Brain microvascular endothelial cell (primary cell): ENCODE measurements at regions not wholly inside any gene's neighbourhood (a gene's known extent, or its start where the extent isn't known, plus 50 kb on each side); places are given as distances from the start of the nearest gene placed in this dataset.
A peak's percentile ranks its signal among the peaks of the same experiment; 100 is the strongest.

Source experiments
- DNase-seq: peaks from one replicate; pipeline ENCODE4 v3.0.0-alpha.2; 2020
- H3K27ac ChIP-seq: fragments of 250-450 bp; sonication (Bioruptor Pico); 2 replicates; pipeline ENCODE4 v1.5.1; 2020; ENCODE audit warnings: mild to moderate bottlenecking, moderate library complexity
- H3K27me3 ChIP-seq: fragments of 250-450 bp; sonication (Bioruptor Pico); replicated peaks from 2 replicates; pipeline ENCODE4 v1.5.1; 2020; ENCODE audit warnings: mild to moderate bottlenecking
- H3K36me3 ChIP-seq: fragments of 250-450 bp; sonication (Bioruptor Pico); replicated peaks from 2 replicates; pipeline ENCODE4 v1.5.1; 2020; ENCODE audit warnings: mild to moderate bottlenecking
- H3K4me3 ChIP-seq: 2 replicates; pipeline ENCODE4 v1.5.1; 2011; ENCODE audit warnings: low read depth, mild to moderate bottlenecking, control low read depth, low read length, moderate library complexity
- in situ Hi-C: cut with HindIII; loops from 2 replicates; pipeline ENCODE4 v1.10.0; 2017; ENCODE audit warnings: low sequenced_read_pairs, low pct_ligation_motif_present
- TF ChIP-seq, protein P1 (sequence below): IDR thresholded peaks from 2 replicates; pipeline ENCODE4 v1.5.1; 2011; ENCODE audit warnings: low read depth, mild to moderate bottlenecking, moderate library complexity, low read length, control low read depth, inconsistent platforms; ENCODE audit errors: missing control alignments

DNA sequence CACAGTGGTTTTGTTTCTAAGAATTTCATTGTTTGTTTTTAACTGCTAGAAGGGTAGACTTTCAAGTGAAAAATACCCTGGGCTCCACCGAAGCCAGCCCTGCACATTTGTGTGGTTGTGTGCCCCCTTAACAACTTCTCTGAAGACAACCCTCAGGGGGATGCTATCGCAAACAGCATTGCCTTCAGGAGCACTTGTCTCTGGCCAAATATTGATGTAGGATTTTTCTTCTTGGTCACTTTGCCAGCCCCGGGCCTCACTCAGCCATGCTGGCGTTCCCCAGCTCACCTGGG, 69.2 kb upstream of the SERP2 start:
- in situ Hi-C loops: no loop called here
- no peak overlapping the region for H3K4me3 ChIP-seq
- H3K27ac ChIP-seq: no peak overlapping the region
- DNase-seq: no peak
- TF ChIP-seq, protein P1, sequence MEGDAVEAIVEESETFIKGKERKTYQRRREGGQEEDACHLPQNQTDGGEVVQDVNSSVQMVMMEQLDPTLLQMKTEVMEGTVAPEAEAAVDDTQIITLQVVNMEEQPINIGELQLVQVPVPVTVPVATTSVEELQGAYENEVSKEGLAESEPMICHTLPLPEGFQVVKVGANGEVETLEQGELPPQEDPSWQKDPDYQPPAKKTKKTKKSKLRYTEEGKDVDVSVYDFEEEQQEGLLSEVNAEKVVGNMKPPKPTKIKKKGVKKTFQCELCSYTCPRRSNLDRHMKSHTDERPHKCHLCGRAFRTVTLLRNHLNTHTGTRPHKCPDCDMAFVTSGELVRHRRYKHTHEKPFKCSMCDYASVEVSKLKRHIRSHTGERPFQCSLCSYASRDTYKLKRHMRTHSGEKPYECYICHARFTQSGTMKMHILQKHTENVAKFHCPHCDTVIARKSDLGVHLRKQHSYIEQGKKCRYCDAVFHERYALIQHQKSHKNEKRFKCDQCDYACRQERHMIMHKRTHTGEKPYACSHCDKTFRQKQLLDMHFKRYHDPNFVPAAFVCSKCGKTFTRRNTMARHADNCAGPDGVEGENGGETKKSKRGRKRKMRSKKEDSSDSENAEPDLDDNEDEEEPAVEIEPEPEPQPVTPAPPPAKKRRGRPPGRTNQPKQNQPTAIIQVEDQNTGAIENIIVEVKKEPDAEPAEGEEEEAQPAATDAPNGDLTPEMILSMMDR: no peak
- H3K27me3 ChIP-seq: no peaks in the 10 kb centered on the region
- no peaks in the 10 kb centered on the region for H3K36me3 ChIP-seq

DNA sequence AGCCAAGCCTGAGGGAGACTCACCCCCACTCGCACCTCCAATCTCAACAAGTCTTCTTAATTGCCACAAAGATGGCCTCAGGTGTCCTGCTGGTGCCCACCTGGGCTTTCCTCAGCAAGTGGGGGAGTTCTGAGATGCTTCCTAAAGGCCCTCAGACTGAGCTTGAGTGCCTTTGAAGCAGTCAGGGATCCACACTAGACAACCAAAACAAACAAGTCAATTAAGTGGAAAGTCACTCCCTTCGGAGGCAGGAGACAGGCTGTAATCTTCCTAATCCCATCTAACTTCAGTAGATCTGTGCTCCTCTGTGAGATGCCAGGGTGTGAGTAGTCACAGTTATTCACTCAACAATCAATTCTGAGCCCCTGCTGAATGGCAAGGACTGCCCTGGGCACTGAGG, 68.3 kb upstream of the SERP2 start:
- H3K27ac ChIP-seq: no peak overlapping the region
- TF ChIP-seq, protein P1: no peak
- in situ Hi-C loops: no loop called here

DNA sequence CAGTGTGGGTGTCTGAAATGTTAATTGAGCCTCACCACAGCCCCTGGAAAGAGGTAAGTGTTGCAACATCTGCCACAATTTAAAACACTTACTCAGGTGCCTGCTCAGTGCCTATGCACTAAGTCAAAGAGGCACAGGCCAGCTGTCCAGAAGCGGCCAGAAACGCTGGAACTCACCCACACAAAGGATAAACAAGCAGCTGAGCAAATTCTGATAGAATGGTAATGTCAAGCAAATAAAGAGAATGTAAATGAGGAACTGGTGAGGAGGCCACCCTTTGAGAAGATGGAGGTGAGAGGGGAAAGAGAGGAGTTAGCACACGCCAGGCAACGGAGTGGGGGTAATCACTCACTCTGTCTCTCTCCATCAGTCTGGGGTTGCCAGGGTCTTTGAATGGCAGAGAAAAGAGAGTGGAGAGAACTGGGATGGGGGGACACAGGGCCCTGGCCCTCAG, 67.7 kb upstream of the SERP2 start:
- no peaks in the 10 kb centered on the region for H3K36me3 ChIP-seq
- DNase-seq: no peak
- H3K27me3 ChIP-seq: no peaks in the 10 kb centered on the region
- no peak overlapping the region for H3K4me3 ChIP-seq
- TF ChIP-seq, protein P1: no peak
- peak overlapping the region; percentile 98 for H3K27ac ChIP-seq
- in situ Hi-C loops: no loop called here

More for the DNA sequence above, 68.3 kb upstream of the SERP2 start:
- H3K4me3 ChIP-seq: no peak overlapping the region
- no peaks in the 10 kb centered on the region for H3K36me3 ChIP-seq
- H3K27me3 ChIP-seq: no peaks in the 10 kb centered on the region
- DNase-seq: no peak

DNA sequence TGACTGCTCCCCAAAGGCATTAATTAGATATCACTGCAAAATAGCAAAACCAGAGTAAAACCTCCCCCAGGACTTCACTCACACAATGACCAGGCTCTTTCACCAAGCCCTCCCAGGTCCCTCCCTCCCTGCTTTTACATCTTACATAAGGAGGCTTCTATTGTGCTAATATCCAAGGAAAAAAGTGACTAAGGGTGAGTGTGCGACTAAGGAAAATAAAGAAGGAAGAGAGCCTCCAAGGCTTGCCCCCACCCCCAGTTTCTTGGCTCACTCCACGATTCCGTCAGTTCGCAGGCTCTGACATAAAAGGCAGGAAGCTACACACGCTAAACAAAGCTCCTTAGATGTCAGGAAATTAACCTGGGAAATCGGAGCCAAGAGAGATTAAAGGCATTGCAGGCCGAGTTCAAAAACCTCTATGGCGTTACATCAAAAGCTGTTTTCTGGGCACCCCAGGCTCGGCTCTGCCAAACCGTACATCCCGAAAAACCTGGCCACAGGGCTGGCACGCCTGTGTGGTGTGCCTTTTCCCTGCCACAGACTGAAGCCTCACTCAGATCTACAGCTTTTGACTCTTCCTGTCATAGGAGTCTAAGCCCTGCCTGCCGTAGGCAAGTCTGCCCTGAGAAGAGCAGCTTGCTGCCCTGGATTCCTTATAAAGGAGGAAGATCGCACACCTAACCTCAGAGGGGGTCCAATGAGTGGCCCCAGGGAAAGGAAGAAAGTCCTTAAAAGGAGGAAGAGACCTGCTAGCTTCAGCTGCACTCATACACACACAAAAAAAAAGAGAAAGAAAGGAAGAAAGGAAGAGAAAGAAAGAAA, 67.0 kb upstream of the SERP2 start:
- Histone ChIP-seq H3K27ac (peak overlapping the region; percentile 98), H3K4me3 (peak overlapping the region; percentile 15), H3K27me3 (no peaks in the 10 kb centered on the region), H3K36me3 (no peaks in the 10 kb centered on the region)
- in situ Hi-C loops: no loop called here
- TF ChIP-seq, protein P1: no peak
- peak; percentile 97 for DNase-seq

DNA sequence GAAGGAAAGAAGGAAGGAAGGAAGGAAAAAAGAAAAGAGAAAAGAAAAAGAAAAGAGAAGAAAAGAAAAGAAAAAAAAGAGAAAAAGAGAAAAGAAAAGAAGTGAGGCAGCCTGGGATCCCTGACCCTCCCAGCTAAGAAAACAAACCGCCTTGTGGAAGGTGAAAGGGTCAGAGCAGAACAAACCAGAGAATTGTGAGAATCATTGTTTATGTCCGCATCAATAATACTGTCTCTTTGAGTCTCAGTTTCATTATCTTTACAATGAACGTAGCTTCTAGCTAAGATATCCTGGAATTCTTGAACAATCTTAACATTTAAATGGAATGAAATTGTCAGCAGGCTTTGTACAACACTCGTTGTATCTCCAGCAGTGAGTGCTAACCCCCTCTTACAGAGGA, 66.4 kb upstream of the SERP2 start:
- DNase-seq: no peak
- TF ChIP-seq, protein P1: no peak
- H3K4me3 ChIP-seq: no peak overlapping the region

DNA sequence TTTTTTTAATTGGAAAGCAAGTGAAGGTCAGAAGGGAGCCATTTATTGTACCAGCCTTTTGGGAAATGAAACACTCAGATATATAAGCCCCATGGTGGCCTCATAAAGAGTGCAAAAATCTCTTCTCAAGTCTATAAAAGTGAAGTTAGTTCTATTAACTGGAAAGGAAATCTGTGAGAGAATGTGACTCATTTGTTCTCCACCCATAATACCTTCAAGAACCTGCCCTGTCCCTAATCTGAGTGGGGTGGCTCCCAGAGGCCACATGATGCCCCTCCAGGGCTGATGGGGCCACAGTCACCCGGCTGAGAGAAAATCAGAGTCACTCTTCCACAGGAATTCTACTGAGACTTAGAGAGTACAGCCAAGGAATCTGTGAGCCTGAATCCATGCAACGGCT, 65.8 kb upstream of the SERP2 start:
- in situ Hi-C loops: no loop called here
- H3K36me3 ChIP-seq: no peaks in the 10 kb centered on the region
- H3K27me3 ChIP-seq: no peaks in the 10 kb centered on the region
- DNase-seq: no peak
- TF ChIP-seq, protein P1: no peak
- no peak overlapping the region for H3K4me3 ChIP-seq
- peak overlapping the region; percentile 58 for H3K27ac ChIP-seq

More for the DNA sequence above, 66.4 kb upstream of the SERP2 start:
- Histone ChIP-seq H3K27ac (peak overlapping the region; percentile 58), H3K27me3 (no peaks in the 10 kb centered on the region), H3K36me3 (no peaks in the 10 kb centered on the region)
- in situ Hi-C loops: no loop called here
